ENCODE measurements at regions not wholly inside any gene's neighbourhood (a gene's known extent, or its start where the extent isn't known, plus 50 kb on each side); places are given as distances from the start of the nearest gene placed in this dataset.

DNA sequence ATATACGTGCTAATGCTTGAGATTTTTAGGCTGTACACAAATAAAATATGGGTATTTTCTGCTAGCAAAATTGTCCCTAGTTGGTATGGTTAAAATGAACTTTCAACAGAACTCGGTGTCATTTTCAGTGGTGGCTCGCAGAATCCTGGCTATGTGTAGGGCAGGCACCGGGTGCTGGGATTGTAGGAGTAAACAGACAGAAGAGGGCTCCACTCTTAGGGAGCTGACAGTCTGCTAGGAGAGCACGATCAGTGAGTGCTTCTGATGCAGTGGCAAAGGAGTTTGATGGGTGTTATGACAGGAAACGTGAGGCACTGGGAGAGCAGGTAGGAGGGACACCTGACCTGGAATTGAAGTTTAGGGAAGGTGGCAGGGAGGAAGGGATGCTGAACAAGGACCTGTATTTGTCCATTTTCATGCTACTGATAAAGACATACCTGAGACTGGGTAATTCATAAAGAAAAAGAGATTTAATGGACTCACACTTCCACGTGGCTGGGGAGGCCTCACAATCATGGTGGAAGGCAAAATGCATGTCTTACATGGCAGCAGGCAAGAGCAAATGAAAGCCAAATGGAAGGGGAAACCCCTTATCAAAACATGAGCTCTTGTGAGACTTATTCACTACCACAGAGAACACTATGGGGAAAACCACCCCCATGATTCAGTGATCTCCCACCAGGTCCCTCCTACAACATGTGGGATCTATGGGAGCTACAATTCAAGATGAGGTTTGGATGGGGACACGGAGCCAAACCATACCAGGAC is 105.4 kb upstream of the LCLAT1 start:
- DNase-seq: no peak

DNA sequence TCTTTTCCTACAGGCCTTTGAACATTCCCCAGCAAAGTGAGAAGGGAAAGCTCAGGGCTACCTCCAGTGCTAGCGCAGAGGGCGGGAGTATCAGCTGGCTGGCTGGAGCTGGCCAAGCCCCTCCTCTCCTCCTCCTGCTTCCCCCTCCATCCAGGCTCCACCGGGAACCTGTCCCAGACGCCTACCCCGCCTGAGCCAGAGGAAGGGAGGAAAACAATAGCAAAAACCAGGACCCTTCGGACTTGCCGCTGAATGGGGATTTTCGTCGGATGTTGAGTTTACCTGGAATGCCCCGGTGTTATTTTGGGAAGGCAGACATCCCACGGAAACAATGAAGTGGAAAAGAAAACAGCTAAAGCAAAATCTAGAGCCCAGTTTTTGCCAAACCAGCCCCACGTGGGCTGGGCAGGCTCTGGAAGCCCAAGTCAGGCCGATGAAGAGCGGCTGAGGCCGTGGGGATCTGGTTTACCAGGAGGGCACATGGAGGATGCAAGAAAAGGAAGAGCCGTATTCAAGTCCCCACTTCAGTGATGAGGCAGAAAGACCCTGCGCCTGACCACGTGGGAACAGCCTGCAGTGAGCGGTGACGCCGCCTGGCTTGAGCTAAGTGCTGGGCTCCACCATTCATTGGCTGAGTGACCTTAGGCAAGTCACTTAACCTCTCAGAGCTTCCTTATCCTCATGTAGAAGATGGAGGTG is 100.4 kb upstream of the LCLAT1 start:
- DNase-seq: no peak

DNA sequence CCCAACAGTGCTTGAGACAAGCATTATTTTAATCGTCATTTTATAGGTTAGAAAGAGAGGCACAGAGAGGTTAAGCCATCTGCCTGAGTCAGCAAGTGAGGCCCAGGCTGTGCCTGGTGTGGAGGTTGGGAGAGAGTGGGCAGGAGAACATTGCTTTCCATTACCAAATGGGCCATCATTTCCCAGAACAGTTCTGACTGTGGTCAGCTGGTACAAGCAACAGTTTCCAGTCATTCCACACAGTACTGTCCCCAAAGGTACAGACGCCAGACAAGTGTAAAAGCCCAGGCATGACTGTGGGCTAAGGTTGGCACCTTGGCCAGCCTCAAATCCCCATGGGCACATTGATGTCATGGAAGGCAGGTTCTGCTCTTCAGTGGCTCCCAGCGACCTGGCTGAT is 98.2 kb upstream of the LCLAT1 start:
- DNase-seq: no peak

DNA sequence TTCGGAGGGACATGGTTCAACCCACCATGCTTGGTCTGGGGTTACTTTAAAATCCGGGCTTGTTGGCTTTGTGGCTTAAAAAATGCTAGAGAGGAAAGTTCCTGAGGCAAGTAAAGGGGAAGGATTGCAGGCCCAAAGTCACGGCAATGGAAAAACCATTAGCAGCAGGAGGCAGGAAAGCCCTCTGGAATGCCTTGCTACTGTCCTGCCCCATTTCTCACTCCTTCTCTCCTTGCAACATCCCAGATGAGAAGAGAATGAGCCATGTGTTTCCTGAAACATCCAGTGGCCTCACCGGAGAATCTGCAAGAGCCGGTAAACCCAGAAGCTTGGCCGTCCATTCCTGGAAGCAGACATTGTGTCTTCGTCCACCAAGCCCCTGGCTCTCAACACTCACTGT is 97.4 kb upstream of the LCLAT1 start:
- no peak for DNase-seq

DNA sequence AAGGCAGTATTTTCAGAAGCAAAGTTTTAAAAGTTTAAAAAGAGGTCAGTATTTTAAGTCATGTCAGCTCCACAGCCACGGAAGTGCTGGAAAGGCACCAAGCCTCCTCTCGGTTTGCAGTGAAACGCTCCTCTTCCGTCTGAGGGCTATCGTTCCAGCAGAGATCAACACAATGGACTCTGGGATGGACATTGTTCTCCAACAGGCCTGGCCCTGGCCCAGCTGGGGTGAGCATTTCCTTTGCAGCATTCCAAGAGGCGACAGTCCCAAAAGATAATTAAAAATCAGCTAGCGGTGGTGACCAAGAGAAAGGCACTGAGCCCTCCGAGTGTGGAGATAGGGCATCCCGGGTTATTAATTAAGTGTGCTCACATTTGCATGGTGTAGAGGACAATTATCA is 95.9 kb upstream of the LCLAT1 start:
- no peak for DNase-seq

DNA sequence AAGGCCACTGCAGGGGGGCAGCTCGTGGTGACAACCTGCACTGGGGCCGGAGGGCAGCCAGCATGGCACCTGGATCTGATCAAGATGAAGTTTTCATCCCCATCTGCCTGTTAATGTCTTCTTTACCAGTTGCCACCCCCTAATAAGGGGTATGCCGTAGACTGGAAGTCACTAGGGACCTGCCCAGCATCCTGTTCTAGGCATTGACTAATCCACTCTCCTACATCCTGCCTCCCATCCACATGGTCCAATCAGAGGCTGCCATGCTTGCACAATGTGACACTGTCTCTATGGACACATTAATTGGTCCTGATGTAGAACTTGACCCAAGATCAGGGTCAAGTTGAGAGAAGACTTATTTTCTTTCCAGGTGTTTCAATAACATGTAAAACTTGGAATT is 95.1 kb upstream of the LCLAT1 start:
- no peak for DNase-seq

DNA sequence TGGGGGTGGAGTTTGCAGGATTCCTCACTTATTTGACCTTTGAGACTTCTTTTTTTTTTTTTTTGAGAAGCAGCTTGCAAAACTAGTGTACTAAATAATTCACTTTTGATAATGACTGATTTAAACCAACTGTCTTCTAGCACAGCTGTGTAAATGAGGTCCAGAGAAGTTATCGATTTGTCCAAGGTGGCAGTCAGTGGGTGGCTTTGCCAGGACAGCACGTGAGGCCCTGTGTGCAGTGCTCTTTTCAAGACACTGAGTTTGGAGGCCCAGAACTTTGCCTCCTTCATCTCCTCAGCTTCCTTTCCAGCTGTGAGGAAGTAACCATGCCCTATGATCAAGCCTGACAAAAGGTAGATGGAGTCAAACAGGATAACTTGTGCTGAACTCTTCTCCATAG is 92.9 kb upstream of the LCLAT1 start:
- DNase-seq: no peak

DNA sequence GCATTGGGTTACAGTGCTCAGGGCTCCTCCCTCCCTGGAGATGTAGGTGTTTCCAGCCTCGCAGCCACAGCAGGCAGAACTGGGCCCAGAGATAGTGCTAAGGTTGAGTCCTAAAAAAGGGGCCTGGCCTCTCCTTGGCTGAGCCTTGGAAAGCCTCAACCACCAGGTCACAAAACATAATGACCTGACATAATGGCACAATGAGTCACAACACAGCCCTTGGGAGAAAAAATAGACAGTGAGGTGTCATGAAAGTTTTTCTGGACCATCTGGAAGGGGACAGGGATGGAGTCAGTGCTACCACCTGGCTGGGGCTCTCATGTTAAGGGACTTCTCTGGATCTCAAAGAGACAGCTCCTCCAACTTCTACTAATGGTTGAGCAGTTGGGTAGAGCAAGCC is 92.4 kb upstream of the LCLAT1 start:
- no peak for DNase-seq

DNA sequence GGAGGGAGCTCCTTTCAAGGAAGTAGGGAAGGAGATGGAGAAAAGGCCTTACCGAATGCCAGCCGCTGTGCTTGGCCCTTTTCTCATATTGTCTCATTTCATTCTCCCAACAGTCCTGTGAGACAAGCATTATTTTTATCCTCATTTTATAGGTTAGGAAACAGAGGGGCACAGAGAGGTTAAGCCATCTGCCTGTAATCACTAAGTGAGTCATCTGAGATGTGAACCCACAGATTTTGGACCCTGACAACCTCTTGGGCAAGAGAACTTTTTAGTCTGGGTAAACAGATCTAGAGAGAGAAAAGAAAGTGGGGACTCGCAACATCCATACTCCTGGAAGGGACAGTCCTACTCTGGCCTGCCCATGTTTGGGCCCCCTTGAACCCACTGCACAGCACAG is 91.7 kb upstream of the LCLAT1 start:
- DNase-seq: no peak

DNA sequence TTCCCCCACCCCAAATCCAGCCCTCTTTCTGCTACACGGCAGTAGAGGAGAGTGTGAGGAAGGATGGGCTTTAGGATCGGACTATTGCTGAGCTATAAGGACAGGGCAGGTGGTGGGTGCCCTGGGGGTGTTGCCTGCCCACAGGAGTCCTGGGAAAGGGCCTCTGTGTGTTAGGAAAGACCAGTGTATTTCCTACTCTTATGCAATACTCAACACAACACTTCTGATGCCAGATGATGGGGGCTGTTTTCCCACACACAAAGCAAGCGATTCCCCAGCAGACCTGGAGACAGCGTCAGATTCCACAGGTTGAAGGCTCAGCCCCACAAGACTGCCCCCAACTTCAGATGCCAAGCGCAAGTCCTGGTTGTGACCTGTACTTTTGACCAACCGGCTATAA is 91.0 kb upstream of the LCLAT1 start:
- no peak for DNase-seq

DNA sequence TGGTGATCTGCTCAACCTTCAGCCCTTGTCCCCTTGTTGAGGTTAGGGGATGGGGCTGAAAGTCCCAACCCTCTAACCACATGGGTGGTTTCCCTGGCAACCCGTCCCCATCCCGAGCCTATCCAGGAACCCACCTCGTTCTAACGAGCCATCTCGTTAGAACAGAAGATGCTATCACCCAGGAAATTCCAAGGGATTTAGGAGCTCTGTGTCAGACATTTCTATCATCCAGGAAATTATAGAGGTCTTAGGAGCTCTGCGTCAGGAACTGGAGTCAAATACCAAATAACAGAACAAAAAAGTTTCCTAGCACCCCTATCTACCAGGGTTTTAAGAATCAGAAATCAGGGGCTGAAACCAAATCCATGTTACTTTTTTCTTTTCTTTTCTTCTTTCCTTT is 90.3 kb upstream of the LCLAT1 start:
- DNase-seq: no peak

DNA sequence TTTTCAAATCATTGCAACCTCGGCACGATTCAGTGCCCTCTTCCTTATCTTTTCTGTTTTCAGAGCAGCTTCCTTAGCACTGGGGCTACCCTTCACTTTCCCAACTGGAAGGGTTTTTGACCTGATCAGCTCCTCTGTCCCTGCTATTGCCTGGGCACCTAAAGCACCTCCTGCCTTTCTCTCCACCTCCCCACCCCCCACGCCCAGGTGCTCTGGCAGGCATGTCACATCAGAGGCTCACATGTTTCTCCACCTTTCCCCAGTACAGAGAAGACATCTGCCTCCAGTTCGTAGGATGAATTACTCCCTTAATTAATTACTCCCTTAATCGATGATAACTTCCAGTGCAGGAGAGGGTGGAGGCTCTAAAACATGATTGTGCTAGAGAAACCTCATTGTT is 88.7 kb upstream of the LCLAT1 start:
- DNase-seq: no peak

DNA sequence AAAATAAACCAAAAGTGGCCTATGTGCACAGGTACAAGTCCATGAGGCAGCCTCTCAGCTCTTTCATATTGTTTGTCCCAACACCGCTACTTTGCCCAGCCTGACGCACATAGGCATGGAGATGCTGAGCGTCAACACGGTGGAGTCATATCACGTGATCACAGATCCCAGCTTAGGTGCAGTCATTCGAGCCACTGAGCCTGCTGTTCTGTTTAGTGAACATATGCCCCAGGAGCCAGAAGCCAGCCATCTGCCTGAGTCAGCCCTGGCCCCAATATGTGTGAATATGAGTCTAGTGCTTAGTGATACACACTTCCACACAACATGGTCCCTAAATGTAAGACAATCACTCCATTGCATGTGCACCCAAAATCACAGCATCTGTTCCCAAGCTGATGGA is 88.2 kb upstream of the LCLAT1 start:
- DNase-seq: no peak

DNA sequence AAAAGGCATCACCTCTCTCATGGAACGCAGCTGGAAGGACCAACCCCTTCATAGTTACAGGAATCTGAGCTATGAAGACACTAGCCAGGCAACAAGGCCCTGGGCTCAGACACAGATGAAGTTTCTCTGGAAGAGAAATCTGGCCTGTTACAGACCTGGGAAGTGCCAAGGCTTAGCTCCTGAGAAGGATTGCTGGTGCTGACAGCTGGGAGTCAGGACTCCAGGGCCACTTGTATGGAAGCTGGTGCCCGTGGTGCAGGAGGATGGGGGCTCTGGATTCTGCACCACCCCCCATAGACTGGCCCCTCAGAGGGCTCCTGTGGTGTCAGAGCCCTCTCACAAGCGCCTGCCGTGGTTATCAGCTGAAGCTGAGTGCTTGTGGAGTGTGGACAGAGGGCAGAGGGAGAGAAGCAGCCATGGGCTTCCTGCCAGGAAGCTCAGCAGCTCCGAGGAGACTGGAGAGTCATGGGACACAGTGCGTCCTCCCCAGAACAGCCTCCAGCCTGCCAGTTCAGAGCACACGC is 87.3 kb upstream of the LCLAT1 start:
- DNase-seq: no peak

DNA sequence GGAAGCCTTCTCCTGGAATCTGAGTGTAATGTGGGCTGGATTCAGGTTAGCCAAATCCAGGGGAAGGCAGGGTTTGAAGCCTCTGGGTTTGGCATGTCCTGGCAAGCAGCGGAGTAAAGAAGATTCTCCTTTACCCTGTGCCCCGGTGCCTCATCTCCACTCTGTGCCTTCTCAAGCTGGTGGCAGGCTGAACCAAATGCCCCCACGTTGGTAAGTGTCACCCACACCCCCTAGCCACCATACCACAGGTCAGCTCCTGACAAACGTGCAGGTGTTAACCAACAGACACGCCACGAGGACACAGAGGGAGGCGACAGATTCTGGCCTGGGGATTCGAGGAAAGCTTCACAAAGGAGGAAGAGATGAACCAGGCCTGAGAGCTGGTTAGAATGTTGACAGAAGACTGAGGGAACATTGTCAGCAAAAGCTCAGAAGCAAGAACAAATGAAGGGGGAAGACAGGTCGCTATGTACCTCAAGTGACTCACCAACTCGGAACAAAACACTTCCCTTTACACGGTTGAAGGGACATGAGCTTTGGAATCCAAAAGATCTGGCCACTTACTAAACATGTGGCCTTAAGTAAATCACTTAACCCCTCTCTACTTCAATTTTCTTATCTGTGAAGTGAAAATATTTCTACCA is 85.2 kb upstream of the LCLAT1 start:
- no peak for DNase-seq

DNA sequence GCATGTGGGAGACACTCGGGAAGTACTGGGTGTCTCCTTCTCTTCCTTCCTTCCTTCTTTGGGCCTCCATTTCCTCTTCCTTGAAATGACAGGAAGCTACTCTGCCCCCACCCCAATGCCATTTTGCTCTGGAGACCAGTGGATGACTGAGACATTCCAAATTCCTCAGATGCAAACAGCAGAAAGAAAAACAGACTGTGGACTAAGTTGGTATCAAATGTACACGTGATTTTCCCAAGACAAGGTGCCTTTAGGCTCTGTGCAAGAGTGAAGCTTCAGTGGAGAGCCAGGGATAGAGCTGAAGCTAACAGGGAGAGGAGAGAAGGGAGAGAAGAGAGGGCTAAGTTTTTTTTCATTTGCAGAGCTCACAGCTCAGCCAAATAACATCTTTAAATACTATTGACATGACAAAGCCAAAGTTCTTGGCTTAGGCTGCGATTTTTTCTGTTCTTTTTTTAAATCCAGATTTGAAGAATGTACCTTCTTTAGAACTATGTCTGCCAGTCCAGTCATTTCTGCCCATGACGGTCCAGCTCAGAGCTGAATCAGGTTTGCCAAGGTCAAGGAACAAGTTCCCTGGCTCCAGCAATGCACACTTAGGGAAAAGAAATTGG is 84.5 kb upstream of the LCLAT1 start:
- no peak for DNase-seq

DNA sequence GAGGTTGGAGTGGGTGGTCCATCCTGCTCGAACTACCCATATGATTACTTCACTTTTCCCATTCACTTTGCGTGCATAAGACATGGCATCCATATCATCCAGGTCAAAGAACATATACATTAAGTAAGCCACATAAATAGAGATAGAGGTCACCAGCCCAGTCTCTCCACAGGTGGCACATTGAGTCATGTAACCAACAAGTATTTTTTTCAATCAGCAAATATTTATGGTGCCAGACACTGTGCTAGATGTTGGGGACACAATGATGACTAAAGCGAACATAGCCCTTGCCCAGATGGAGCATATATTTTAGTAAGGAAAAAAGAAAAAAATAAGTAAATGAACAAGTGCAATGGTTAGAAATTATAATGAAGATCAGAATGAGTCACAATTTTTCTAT is 83.6 kb upstream of the LCLAT1 start:
- no peak for DNase-seq

DNA sequence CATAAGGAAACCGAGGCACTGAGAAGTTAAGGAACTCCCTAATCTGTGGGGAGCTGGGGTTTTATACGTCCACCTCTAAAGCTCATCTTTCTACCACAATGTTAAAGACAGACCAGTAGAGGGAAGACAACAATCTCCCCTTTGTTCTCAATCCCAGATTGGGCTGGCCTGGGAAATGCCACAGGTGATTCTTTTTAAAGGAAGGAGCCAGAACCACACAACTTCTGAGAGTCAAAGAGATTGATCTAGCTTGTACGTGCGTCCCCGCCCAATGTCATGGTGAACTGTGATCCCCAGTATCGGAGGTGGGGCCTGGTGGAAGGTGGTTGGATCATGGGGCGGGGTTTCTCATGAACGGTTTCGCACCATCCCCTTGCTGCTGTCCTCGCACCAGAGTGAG is 81.8 kb upstream of the LCLAT1 start:
- no peak for DNase-seq

DNA sequence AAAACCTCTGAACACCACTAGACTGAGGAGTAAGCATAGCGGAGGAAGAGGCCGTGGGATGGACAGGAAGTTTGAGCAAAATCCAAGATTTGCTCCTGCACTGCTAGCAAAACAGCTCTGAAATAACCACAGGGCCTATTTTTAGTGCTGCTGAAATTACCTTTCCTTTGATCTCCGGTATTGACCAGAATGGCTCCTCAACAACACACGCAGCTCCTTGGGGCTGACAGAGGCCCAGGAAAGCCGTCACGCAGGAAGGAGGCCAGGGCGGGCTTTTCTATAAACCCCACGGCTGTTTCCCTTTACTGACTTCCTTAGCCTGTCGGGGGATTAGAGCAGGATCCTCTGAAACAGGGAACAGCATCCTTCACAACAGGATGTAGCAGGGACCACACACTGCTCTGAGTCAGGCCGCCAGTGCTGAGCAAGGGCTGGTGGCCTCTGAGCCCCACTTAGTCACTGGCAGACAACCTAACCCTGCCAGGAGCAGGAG is 80.8 kb upstream of the LCLAT1 start:
- DNase-seq: no peak

DNA sequence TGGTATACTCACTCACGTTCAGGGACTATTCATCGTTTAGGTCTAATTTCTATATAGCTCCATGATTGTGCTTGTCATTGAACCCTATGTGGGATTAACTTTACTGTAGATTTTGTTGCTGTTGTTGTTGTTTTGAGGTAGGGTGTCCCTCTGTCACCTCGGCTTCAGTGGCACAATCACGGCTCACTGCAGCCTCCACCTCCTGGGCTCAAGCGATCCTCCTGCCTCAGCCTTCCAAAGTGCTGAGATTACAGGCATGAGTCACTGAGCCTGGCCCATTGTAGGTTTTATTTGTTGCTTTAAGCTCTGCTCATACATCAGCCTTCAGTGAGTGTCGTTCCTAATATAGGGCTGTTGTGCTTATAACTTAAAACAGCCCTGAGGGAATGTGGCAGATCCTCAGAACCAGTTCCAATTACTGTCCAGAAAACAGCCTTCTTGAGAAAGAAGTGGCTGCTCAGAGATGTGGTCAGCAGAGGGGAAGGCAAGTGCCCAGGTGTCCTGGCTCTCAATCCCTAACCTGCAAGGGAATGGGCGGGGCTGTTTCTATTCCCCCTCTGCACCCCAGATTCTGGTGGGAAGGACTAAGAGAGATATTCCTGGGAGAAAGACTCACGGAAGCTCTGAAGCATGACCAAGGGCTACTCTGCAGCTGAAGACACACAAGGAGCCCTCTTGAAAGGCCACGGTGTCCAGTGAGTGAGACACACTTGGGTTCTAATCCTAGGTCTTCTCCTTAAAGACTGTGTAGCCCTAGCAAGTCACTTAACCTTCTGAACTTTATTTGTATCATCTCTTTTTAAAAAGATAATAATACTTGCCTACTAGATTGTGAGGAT is 79.6 kb upstream of the LCLAT1 start:
- DNase-seq: no peak

DNA sequence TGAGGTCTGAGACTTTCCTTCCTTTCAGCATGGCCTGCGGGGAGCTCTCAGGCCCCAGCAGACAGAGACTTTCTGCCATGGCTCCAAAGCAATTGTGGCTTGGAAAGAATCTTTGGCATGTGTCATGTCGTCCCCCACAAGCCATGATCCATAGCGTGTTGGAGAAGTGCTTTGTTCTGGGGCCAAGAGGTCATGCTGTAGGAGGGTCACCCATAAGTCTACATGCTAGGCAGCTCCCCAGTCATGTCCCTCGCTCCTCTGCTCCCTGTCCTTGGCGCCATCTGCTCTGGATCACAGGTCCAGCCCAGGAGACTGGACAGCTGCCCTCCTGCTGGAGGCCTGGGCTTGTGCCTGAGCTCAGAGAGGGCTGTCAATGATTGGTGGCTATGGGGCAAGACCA is 78.8 kb upstream of the LCLAT1 start:
- no peak for DNase-seq

DNA sequence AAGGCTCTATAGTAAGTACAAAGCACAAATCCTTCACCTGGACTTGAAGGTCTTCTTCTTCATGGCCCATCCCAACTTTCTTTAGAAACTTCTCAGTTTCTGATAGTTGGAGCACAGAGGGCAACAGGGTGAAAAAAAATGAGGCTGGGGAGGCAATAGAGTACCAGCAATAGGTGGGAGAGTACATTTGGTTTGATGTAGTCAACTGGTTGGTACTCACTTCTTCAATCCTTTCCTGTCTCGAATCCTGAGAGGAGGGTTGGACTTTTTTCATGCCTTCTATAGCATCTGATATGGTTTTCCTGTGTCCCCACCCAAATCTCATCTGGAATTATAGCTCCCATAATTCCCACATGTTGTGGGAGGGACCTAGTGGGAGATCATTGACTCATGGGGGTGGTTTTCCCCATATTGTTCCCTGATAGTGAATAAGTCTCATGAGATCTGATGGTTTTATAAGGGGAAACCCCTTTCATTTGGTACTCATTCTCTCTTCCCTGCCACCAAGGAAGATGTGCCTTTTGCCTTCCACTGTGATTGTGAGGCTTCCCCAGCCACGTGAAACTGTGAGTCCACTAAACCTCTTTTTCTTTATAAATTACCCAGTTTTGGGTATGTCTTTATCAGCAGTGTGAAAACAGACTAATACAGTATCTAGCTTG is 75.9 kb upstream of the LCLAT1 start:
- DNase-seq: no peak
